OCI-LY3 (cell line): ENCODE measurements at regions not wholly inside any gene's neighbourhood (a gene's known extent, or its start where the extent isn't known, plus 50 kb on each side); places are given as distances from the start of the nearest gene placed in this dataset.

Source experiments
- CTCF ChIP-seq: fragments of 200-600, 300-600 bp; sonication (generic); IDR thresholded peaks from 2 replicates; pipeline ENCODE4 v1.5.1; 2014; ENCODE audit warnings: antibody characterized with exemption, low read length, low read depth
- EZH2phosphoT487 ChIP-seq: fragments of 200-600 bp; shearing (Covaris generic); IDR thresholded peaks from 2 replicates; pipeline ENCODE4 v1.6.1; 2018; ENCODE audit warnings: antibody characterized with exemption, mixed run types, low read depth

DNA sequence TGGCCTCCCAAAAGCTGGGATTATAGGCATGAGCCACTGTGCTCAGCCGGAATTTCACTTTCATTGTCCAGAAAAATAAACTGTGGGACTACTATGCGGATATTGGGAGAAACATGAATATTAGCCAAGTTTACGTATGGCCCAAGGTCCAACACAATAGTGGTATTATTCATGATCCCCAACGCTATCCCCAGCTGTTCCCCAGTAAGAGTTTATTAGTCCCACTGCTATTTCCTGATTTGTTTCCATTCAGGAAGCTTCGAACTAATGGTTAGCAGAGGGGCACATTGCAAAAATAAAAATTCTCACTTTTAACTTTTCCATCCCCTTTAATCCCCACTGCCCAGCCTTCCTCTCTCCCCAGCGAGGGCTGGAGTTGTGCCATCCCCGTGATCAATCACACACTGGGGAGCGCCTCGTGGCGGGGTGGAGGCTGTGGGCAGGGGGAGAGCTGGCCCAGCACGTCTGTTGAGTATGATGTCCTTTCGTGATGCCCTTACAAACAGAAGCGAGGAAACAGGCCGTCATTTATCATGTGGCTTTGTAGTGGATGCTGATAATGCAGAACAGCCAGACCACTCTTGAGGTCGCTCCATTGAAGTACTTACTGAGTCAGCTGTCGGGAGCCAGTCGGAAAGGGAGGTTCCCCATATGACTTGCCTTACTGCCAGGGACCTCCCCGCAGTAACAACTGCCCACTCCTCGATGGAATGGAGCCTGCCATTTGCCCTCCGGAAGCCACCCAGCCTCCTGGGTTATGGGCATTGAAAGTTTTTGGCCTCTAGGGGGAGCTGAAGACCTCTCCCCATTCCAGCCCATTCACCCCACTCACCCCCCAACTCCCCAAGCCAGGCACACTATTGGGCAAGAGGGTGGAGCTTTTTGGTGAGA, 117.0 kb downstream of the KDR start:
- TF ChIP-seq CTCF = peak; percentile 61
- TF ChIP-seq EZH2phosphoT487 = no peak
